GM12878 (cell line): ENCODE measurements at regions not wholly inside any gene's neighbourhood (a gene's known extent, or its start where the extent isn't known, plus 50 kb on each side); places are given as distances from the start of the nearest gene placed in this dataset.
"Not testable (repeated sequence)": the region's sequence is repeated elsewhere in the genome, so short reads cannot be mapped to it uniquely, and the experiment has no call there.

Experiments used
- MAX ChIP-seq: IDR thresholded peaks from 2 replicates; pipeline ENCODE4 v1.6.1; 2012; ENCODE audit warnings: low read depth, low read length, improper control_type of control experiment
- TF ChIP-seq, protein P1 (sequence below): IDR thresholded peaks from 2 replicates; pipeline ENCODE4 v1.6.1; 2011; ENCODE audit warnings: borderline replicate concordance, low read depth, mild to moderate bottlenecking, moderate library complexity, low read length; ENCODE audit not compliant: insufficient read depth, poor library complexity, severe bottlenecking

- TF ChIP-seq MAX, result not testable (repeated sequence)
- TF ChIP-seq, protein P1, sequence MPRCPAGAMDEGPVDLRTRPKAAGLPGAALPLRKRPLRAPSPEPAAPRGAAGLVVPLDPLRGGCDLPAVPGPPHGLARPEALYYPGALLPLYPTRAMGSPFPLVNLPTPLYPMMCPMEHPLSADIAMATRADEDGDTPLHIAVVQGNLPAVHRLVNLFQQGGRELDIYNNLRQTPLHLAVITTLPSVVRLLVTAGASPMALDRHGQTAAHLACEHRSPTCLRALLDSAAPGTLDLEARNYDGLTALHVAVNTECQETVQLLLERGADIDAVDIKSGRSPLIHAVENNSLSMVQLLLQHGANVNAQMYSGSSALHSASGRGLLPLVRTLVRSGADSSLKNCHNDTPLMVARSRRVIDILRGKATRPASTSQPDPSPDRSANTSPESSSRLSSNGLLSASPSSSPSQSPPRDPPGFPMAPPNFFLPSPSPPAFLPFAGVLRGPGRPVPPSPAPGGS, result not testable (repeated sequence)
Observed at GRCh38 chr5:10016559-10016958, 233.1 kb downstream of the ATPSCKMT start.
